GM12865 (cell line): ENCODE measurements at regions not wholly inside any gene's neighbourhood (a gene's known extent, or its start where the extent isn't known, plus 50 kb on each side); places are given as distances from the start of the nearest gene placed in this dataset.

ENCODE experiments used
- DNase-seq: peaks from one replicate; pipeline ENCODE4 v3.0.0; 2010; ENCODE audit warnings: low read depth
- H3K4me3 ChIP-seq: 2 replicates; pipeline ENCODE4 v1.5.1; 2011; ENCODE audit warnings: mild to moderate bottlenecking, low read depth, low read length, control low read depth
- TF ChIP-seq, protein P1 (sequence below): IDR thresholded peaks from 2 replicates; pipeline ENCODE4 v1.5.1; 2011; ENCODE audit warnings: low read length, control low read depth, low read depth, inconsistent platforms; ENCODE audit not compliant: insufficient read depth; ENCODE audit errors: missing control alignments

DNA sequence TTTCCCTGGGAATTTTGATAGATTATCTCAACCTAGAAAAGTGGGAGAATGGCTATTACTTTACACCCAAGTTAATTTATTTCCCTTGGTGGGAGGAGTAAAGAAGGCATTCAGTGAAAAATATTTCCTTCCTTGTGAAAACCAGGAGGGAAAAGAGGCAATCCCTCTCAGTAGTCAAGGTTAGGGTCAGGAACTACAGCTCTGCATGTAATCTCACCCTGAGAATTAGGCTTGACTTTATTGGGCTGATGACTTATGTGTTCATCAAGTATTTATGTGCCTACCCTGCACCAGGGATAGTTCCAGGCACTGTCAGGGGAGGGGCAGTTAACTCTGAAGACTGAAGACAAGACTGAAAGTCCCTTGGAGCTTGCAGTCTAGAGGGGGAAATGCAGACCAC is 281.8 kb downstream of the DLEU7 start:
- TF ChIP-seq, protein P1, sequence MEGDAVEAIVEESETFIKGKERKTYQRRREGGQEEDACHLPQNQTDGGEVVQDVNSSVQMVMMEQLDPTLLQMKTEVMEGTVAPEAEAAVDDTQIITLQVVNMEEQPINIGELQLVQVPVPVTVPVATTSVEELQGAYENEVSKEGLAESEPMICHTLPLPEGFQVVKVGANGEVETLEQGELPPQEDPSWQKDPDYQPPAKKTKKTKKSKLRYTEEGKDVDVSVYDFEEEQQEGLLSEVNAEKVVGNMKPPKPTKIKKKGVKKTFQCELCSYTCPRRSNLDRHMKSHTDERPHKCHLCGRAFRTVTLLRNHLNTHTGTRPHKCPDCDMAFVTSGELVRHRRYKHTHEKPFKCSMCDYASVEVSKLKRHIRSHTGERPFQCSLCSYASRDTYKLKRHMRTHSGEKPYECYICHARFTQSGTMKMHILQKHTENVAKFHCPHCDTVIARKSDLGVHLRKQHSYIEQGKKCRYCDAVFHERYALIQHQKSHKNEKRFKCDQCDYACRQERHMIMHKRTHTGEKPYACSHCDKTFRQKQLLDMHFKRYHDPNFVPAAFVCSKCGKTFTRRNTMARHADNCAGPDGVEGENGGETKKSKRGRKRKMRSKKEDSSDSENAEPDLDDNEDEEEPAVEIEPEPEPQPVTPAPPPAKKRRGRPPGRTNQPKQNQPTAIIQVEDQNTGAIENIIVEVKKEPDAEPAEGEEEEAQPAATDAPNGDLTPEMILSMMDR = no peak
- H3K4me3 ChIP-seq = no peak overlapping the region
- no peak for DNase-seq

DNA sequence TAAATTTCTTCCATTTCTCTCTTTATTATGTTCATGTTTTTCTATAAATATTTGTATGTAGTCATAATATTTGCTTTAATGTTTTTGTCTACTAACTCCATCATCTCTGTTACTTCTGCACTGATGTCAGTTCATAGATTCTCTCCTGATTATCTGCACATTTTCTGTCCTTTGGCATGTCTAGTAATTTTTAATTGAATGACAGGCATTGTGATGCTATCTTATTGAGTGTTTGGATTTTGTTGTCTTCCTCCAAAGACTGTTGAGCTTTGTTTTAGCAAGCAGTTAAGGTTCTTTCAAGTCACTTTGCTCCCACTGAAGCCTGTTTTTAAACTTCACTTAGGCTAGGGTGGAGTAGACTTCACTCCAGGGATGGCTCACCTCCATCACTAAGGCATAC is 276.8 kb downstream of the DLEU7 start:
- DNase-seq = no peak
- H3K4me3 ChIP-seq = no peak overlapping the region
- TF ChIP-seq, protein P1 = no peak

DNA sequence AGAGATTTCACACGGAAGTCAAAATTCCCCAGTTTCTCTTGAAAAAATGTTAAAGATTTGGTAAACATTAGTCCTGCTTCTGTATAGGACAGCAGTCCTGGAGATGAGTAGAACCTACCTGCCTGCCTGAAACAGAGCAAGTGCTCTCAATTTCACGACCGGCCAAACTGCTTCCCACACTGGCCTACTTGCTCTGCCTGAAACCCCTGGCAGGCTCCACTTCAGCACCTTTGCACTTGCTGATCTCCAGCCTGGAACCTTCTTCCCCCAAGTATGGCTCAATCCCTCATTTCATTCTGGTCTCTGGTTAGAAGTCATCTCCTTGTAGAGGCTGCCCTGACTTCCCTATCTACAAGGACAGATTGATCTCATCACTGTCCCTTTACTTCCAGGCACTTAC is 271.4 kb downstream of the DLEU7 start:
- DNase-seq = no peak
- TF ChIP-seq, protein P1 = no peak
- H3K4me3 ChIP-seq = no peak overlapping the region

DNA sequence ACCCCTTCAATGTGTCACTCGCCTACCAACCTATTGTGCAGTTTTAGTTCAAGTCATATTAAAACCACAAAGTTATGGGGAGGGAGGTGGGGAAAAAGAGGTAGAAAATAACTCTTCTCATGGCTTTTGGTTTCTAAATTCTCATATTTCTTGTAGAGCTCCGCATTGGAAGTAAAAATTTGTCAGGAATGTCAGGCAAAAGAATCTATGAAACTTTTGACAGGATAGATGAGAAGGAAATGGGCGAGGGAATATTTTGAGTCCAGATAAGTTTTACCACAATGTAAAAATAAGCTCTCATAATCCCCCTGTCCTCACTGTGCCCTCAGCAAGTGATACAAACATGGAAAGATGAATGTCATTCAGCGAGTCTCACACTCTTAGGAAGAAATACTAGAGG is 270.4 kb downstream of the DLEU7 start:
- no peak for DNase-seq
- TF ChIP-seq, protein P1 = no peak
- no peak overlapping the region for H3K4me3 ChIP-seq

DNA sequence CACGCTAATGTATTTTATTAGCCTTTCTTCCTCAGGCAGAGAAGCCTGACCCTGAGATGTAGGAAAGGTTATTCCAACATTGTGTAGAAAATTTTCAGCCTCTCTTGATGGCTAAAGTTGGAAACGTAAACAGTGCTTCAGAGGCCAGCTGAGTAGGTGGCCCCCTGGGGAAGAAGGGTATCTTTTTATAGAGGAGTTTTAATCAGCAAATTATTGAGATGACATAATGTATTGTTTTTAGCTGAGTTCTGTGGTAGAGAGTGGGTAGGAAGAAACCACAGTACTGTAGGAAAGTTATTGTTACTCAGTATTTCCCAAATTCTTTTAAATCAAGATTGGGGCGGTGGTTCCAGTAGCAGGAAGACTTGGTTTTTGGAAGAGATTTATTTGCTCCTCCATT is 268.8 kb downstream of the DLEU7 start:
- TF ChIP-seq, protein P1 = no peak
- no peak for DNase-seq

DNA sequence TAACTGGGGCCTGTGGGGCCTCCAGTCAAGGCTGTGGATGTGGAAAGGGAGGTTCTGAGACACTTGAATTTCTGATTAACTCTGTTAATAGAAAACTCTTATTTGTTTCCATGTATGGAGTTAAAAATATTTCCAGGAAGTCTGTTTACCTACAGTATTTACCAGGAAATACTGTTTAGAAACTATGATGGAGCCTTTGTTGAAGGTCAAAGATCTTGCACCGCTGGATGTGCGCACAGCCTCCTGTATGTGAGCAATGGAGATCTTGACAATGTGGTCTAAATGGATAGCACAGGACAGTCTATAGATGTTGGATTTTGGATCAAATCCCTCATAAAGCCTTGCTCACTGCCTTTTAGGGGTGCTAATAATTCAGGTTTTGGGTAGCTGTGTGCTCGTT is 268.4 kb downstream of the DLEU7 start:
- no peak overlapping the region for H3K4me3 ChIP-seq
- TF ChIP-seq, protein P1 = no peak
- no peak for DNase-seq

More for the DNA sequence above, 268.8 kb downstream of the DLEU7 start:
- H3K4me3 ChIP-seq = no peak overlapping the region

GRCh38 chr13:50576156-50576555 is 267.3 kb downstream of the DLEU7 start:
- no peak for DNase-seq
- TF ChIP-seq, protein P1 = no peak
- no peak overlapping the region for H3K4me3 ChIP-seq
